H1 (cell line): ENCODE measurements at regions not wholly inside any gene's neighbourhood (a gene's known extent, or its start where the extent isn't known, plus 50 kb on each side); places are given as distances from the start of the nearest gene placed in this dataset.

Experiments used
- CTCF ChIA-PET: fragments of 300-600 bp; sonication (Branson Sonifier 250); formaldehyde crosslinking; loops from one replicate; lab custom pipeline; 2021; ENCODE audit not compliant: partially characterized antibody; lab: Charles Lee
- POLR2A ChIA-PET: fragments of 300-600 bp; sonication (Branson Sonifier 250); formaldehyde crosslinking; loops from one replicate; lab custom pipeline; 2021; ENCODE audit warnings: inconsistent platforms; ENCODE audit not compliant: partially characterized antibody; lab: Charles Lee
- DNase-seq, 2 experiments: peaks; one replicate each; pipeline versions ENCODE4 v3.0.0 to v3.0.0-alpha.2; 2010 to 2022; ENCODE audit warnings: low spot score in 2 of 2, low read depth in 1 of 2, mixed read lengths in 1 of 2
- FAIRE-seq: peaks from 2 replicates; lab custom pipeline; 2011; peaks lifted over from hg19 to GRCh38; lab: Jason Lieb, UNC
- H2AFZ ChIP-seq: 2 replicates; pipeline ENCODE4 v1.8.1; 2012; ENCODE audit warnings: low read length, inconsistent platforms
- H2AK5ac ChIP-seq: 2 replicates; pipeline ENCODE4 v1.6.1; 2013; ENCODE audit warnings: low read depth, low read length
- H2BK120ac ChIP-seq: replicated peaks from 2 replicates; pipeline ENCODE3; 2013; ENCODE audit warnings: low read depth, low read length, inconsistent platforms
- H2BK12ac ChIP-seq: 2 replicates; pipeline ENCODE4 v1.6.1; 2013; ENCODE audit warnings: low read depth, low read length
- H2BK15ac ChIP-seq: 2 replicates; pipeline ENCODE4 v1.6.1; 2013; ENCODE audit warnings: low read length
- H2BK20ac ChIP-seq: 2 replicates; pipeline ENCODE4 v1.6.1; 2013; ENCODE audit warnings: low read length
- H2BK5ac ChIP-seq: 2 replicates; pipeline ENCODE4 v1.6.1; 2013; ENCODE audit warnings: low read depth, low read length
- H3K14ac ChIP-seq: 2 replicates; pipeline ENCODE4 v1.6.1; 2013; ENCODE audit warnings: inconsistent platforms; ENCODE audit not compliant: insufficient read length
- H3K18ac ChIP-seq: 2 replicates; pipeline ENCODE4 v1.6.1; 2013; ENCODE audit warnings: low read length; ENCODE audit errors: extremely low read depth
- H3K23ac ChIP-seq: 2 replicates; pipeline ENCODE4 v1.6.1; 2013; ENCODE audit warnings: inconsistent platforms; ENCODE audit not compliant: insufficient read length
- H3K23me2 ChIP-seq: 2 replicates; pipeline ENCODE4 v1.6.1; 2013; ENCODE audit warnings: low read depth, low read length
- H3K27ac ChIP-seq: 2 replicates; pipeline ENCODE4 v1.6.1; 2011; ENCODE audit warnings: low read depth, low read length, inconsistent platforms
- H3K27me3 ChIP-seq, 4 experiments: replicated peaks in 1 of 4; 1 replicate in 1 of 4; 2 replicates in 3 of 4; pipeline versions ENCODE4 v1.6.1 to v1.8.1; 2011 to 2013; ENCODE audit warnings: low read length in 3 of 4, mild to moderate bottlenecking in 3 of 4, inconsistent platforms in 2 of 4, mixed read lengths in 2 of 4, moderate library complexity in 1 of 4; ENCODE audit not compliant: control insufficient read depth in 3 of 4, insufficient read depth in 3 of 4; ENCODE audit errors: extremely low read depth in 1 of 4
- H3K36me3 ChIP-seq, 4 experiments: 2 replicates each; pipeline versions ENCODE4 v1.6.1 to v1.8.1; 2011 to 2013; ENCODE audit warnings: mild to moderate bottlenecking in 4 of 4, low read length in 3 of 4, moderate library complexity in 2 of 4, control low read depth in 1 of 4, inconsistent platforms in 1 of 4; ENCODE audit not compliant: insufficient read depth in 4 of 4, control insufficient read depth in 2 of 4
- H3K4ac ChIP-seq: replicated peaks from 2 replicates; pipeline ENCODE3; 2013; ENCODE audit warnings: low read length, low read depth, mixed read lengths, inconsistent platforms; ENCODE audit not compliant: insufficient read length
- H3K4me1 ChIP-seq, 4 experiments: replicated peaks in 1 of 4; 1 replicate in 1 of 4; 2 replicates in 3 of 4; pipeline versions ENCODE4 v1.6.1 to v1.8.1; 2011 to 2013; ENCODE audit warnings: low read length in 3 of 4, inconsistent platforms in 2 of 4, mixed read lengths in 1 of 4; ENCODE audit not compliant: insufficient read depth in 4 of 4, control insufficient read depth in 3 of 4
- H3K4me2 ChIP-seq, 2 experiments: 2 replicates each; pipeline versions ENCODE4 v1.6.1 to v1.8.1; 2011 to 2013; ENCODE audit warnings: low read depth in 2 of 2, low read length in 2 of 2, control low read depth in 1 of 2, inconsistent platforms in 1 of 2, mild to moderate bottlenecking in 1 of 2; ENCODE audit not compliant: insufficient read depth in 1 of 2
- H3K4me3 ChIP-seq, 4 experiments: fragments of 200-600, 300-600 bp in 1 of 4; sonication (generic), shearing (Covaris generic), sonication (Bioruptor Twin) in 1 of 4; 2 replicates each; pipeline versions ENCODE4 v1.5.1 to v1.8.1; 2011 to 2016; ENCODE audit warnings: low read length in 4 of 4, low read depth in 3 of 4, control low read depth in 2 of 4, inconsistent platforms in 2 of 4, mild to moderate bottlenecking in 2 of 4, mixed read lengths in 1 of 4, moderate library complexity in 1 of 4; ENCODE audit not compliant: insufficient read depth in 2 of 4; ENCODE audit errors: extremely low read depth in 1 of 4
- H3K56ac ChIP-seq: replicated peaks from 2 replicates; pipeline ENCODE3; 2013; ENCODE audit warnings: low read depth, mild to moderate bottlenecking, mixed read lengths, low read length, inconsistent platforms; ENCODE audit not compliant: insufficient read length
- H3K79me1 ChIP-seq: 2 replicates; pipeline ENCODE4 v1.6.1; 2013; ENCODE audit warnings: low read depth, low read length, control low read depth
- H3K79me2 ChIP-seq, 2 experiments: 2 replicates each; pipeline versions ENCODE4 v1.6.1 to v1.8.1; 2012 to 2013; ENCODE audit warnings: low read length in 2 of 2, mild to moderate bottlenecking in 2 of 2, inconsistent platforms in 1 of 2; ENCODE audit not compliant: insufficient read depth in 2 of 2, control insufficient read depth in 1 of 2
- H3K9ac ChIP-seq, 4 experiments: replicated peaks in 1 of 4; 1 replicate in 1 of 4; 2 replicates in 3 of 4; pipeline versions ENCODE4 v1.6.1 to v1.8.1; 2011 to 2013; ENCODE audit warnings: low read depth in 3 of 4, low read length in 3 of 4, control low read depth in 2 of 4, mild to moderate bottlenecking in 2 of 4, moderate library complexity in 2 of 4, inconsistent platforms in 1 of 4; ENCODE audit errors: extremely low read depth in 1 of 4
- H3K9me3 ChIP-seq, 2 experiments: 2 replicates each; pipeline versions ENCODE4 v1.6.1 to v1.8.1; 2012 to 2013; ENCODE audit warnings: mild to moderate bottlenecking in 2 of 2, moderate library complexity in 2 of 2, control low read depth in 1 of 2, inconsistent platforms in 1 of 2, low read depth in 1 of 2, low read length in 1 of 2, mixed read lengths in 1 of 2; ENCODE audit not compliant: insufficient read depth in 2 of 2
- H4K20me1 ChIP-seq, 2 experiments: replicated peaks in 1 of 2; 2 replicates each; pipeline versions ENCODE3 to v1.8.1; 2011 to 2013; ENCODE audit warnings: inconsistent platforms in 2 of 2, low read length in 2 of 2, mild to moderate bottlenecking in 1 of 2; ENCODE audit not compliant: insufficient read depth in 2 of 2, control insufficient read depth in 1 of 2
- H4K5ac ChIP-seq: 2 replicates; pipeline ENCODE4 v1.6.1; 2013; ENCODE audit warnings: low read length, low read depth, mixed read lengths, inconsistent platforms; ENCODE audit not compliant: insufficient read length
- H4K8ac ChIP-seq: 2 replicates; pipeline ENCODE4 v1.8.0; 2013; ENCODE audit warnings: mild to moderate bottlenecking, moderate library complexity, low read length, inconsistent platforms; ENCODE audit not compliant: insufficient read depth; ENCODE audit errors: extremely low read depth
- H4K91ac ChIP-seq: replicated peaks from 2 replicates; pipeline ENCODE3; 2013; ENCODE audit warnings: low read length, mixed read lengths, inconsistent platforms; ENCODE audit not compliant: insufficient read length
- MAX ChIP-seq: IDR thresholded peaks from 2 replicates; pipeline ENCODE4 v1.6.1; 2012; ENCODE audit warnings: inconsistent platforms
- NANOG ChIP-seq: IDR thresholded peaks from 2 replicates; pipeline ENCODE4 v1.6.1; 2011; ENCODE audit warnings: low read length, low read depth, mild to moderate bottlenecking, inconsistent platforms; ENCODE audit not compliant: insufficient read depth, poor library complexity, severe bottlenecking
- SP4 ChIP-seq: IDR thresholded peaks from 2 replicates; pipeline ENCODE4 v1.6.1; 2012; ENCODE audit warnings: low read length, inconsistent platforms
- WGBS, 2 experiments: shearing (Covaris generic) in 1 of 2; methylation state at CpG; one replicate each; pipeline versions ENCODE4 v1.1.6 to v1.1.7; 2013 to 2015; ENCODE audit warnings: low lambda C conversion rate in 2 of 2, mixed read lengths in 2 of 2, inconsistent platforms in 1 of 2, low coverage in 1 of 2, missing lambda C conversion rate in 1 of 2; ENCODE audit not compliant: insufficient replicate concordance in 2 of 2, insufficient coverage in 1 of 2, insufficient read length in 1 of 2; ENCODE audit errors: extremely low coverage in 1 of 2, missing lambda C conversion rate in 1 of 2; 5-methylcytosine and 5-hydroxymethylcytosine counted together

GRCh38 chr11:28903716-28904115, 795.5 kb downstream of the METTL15 start:
- Histone ChIP-seq H2BK20ac (no peak overlapping the region), H3K9me3 (no peaks in the 10 kb centered on the region), H3K14ac (no peak overlapping the region), H2BK120ac (no peak overlapping the region), H3K4me1 (no peaks in the 10 kb centered on the region), H3K56ac (no peak overlapping the region), H3K27ac (no peak overlapping the region), H3K4ac (no peak overlapping the region), H3K36me3 (no peaks in the 10 kb centered on the region), H3K4me3 (no peak overlapping the region), H2BK15ac (no peak overlapping the region), H2AFZ (peak overlapping the region; percentile 19; the same call in 1 of the 2 replicates), H4K8ac (no peak overlapping the region), H3K79me2 (no peaks in the 10 kb centered on the region), H3K9ac (no peak overlapping the region), H3K79me1 (no peaks in the 10 kb centered on the region), H4K20me1 (no peaks in the 10 kb centered on the region), H2AK5ac (no peak overlapping the region), H3K23ac (no peak overlapping the region), H3K27me3 (no peaks in the 10 kb centered on the region), H2BK12ac (no peak overlapping the region), H4K5ac (no peak overlapping the region), H3K18ac (no peak overlapping the region), H3K4me2 (no peak overlapping the region), H2BK5ac (no peak overlapping the region), H3K23me2 (no peaks in the 10 kb centered on the region), H4K91ac (no peak overlapping the region)
- FAIRE-seq = no peak
- DNase-seq = no peak
- ChIA-PET CTCF (no interaction called here), POLR2A (no interaction called here)
- 89% methylated on average over 2 of the region's 2 CpGs; no CpG with 5 or more reads in 1 of the 2 experiments for WGBS, 2 experiments
- TF ChIP-seq SP4 (no peak), MAX (no peak), NANOG (no peak)
